IPS-20b (cell line): ENCODE measurements at regions not wholly inside any gene's neighbourhood (a gene's known extent, or its start where the extent isn't known, plus 50 kb on each side); places are given as distances from the start of the nearest gene placed in this dataset.

Source experiments
- H3K27ac ChIP-seq: one replicate; pipeline ENCODE4 v1.5.1; 2013; ENCODE audit warnings: low read length
- H3K27me3 ChIP-seq: 2 replicates; pipeline ENCODE4 v1.6.1; 2013; ENCODE audit warnings: mild to moderate bottlenecking, low read length, inconsistent platforms; ENCODE audit not compliant: insufficient read depth
- H3K36me3 ChIP-seq: 2 replicates; pipeline ENCODE4 v1.6.1; 2013; ENCODE audit warnings: low read depth, mild to moderate bottlenecking, inconsistent platforms, low read length, moderate library complexity; ENCODE audit not compliant: insufficient read depth
- H3K4me1 ChIP-seq: 2 replicates; pipeline ENCODE4 v1.6.1; 2013; ENCODE audit warnings: mild to moderate bottlenecking, control low read depth, inconsistent platforms, low read length, moderate library complexity; ENCODE audit not compliant: insufficient read depth
- H3K4me3 ChIP-seq: 2 replicates; pipeline ENCODE4 v1.5.1; 2013; ENCODE audit warnings: mild to moderate bottlenecking, low read length, inconsistent platforms
- H3K9ac ChIP-seq: 2 replicates; pipeline ENCODE4 v1.6.1; 2013; ENCODE audit warnings: low read depth, mild to moderate bottlenecking, inconsistent platforms, low read length, moderate library complexity
- H3K9me3 ChIP-seq: 2 replicates; pipeline ENCODE4 v1.6.1; 2013; ENCODE audit warnings: mild to moderate bottlenecking, low read depth, low read length, inconsistent platforms; ENCODE audit not compliant: insufficient read depth

- Histone ChIP-seq H3K36me3 (no peaks in the 10 kb centered on the region), H3K9ac (no peak overlapping the region), H3K4me3 (no peak overlapping the region), H3K9me3 (no peaks in the 10 kb centered on the region), H3K27ac (no peak overlapping the region), H3K4me1 (peaks cover 8% of the 10 kb centered on the region; the same call in 1 of the 2 replicates), H3K27me3 (no peaks in the 10 kb centered on the region)
These were observed 201.2 kb downstream of the MYCN start for GRCh38 chr2:16141641-16141921.

DNA sequence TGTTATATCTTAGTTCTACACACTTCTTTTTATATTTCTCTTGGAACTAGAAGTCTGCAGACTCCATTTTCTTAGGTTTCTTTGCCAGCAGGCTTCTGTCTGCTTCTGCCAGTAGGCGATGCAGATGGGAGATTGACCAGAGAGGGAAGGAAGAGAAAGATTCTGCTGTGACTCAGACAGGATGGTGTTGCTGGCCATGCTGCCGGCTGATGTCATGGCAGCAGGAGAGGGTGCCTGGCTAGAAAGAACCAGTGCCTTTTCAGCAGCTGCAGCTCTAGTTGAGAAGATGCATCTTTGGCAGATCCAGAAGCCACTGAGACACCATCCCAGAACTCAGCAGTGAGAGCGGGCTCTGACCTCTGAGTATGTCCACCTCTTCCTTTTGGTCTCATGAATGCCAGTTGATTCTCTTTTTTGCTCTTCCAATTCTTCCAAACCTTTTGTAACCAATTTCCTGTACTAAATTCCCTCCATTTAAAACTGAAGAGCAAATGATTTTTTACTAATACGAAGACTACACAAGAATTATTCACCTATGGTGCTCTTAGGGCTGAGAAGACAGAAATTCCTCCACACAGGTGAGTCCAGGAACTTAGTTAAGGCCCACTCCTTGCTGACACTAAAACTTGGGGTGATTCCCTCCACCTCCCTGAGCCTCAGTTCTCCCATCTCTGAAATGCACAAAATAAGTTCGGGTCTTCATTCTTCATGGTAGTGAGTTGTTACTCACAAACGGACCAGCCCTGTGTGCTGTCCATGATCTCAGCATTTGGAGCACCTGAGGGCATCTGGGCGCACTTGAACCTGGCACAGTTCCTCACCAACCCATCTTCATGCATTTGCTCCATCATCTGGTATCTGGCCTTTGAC is 200.7 kb downstream of the MYCN start:
- no peak overlapping the region for H3K4me3 ChIP-seq
- H3K9ac ChIP-seq: no peak overlapping the region
- no peaks in the 10 kb centered on the region for H3K27me3 ChIP-seq
- peaks cover 8% of the 10 kb centered on the region; the same call in 1 of the 2 replicates for H3K4me1 ChIP-seq
- no peak overlapping the region for H3K27ac ChIP-seq
- H3K9me3 ChIP-seq: no peaks in the 10 kb centered on the region
- no peaks in the 10 kb centered on the region for H3K36me3 ChIP-seq

- H3K27me3 ChIP-seq: no peaks in the 10 kb centered on the region
- no peak overlapping the region for H3K27ac ChIP-seq
- no peaks in the 10 kb centered on the region for H3K9me3 ChIP-seq
- no peak overlapping the region for H3K9ac ChIP-seq
- no peaks in the 10 kb centered on the region for H3K36me3 ChIP-seq
- peaks cover 8% of the 10 kb centered on the region; the same call in 1 of the 2 replicates for H3K4me1 ChIP-seq
- no peak overlapping the region for H3K4me3 ChIP-seq
These were observed 199.6 kb downstream of the MYCN start for GRCh38 chr2:16139663-16140615.

GRCh38 chr2:16138811-16139662 is 198.7 kb downstream of the MYCN start:
- Histone ChIP-seq H3K9me3 (no peaks in the 10 kb centered on the region), H3K27ac (no peak overlapping the region), H3K27me3 (no peaks in the 10 kb centered on the region), H3K4me1 (peaks cover 8% of the 10 kb centered on the region; the same call in 1 of the 2 replicates), H3K36me3 (no peaks in the 10 kb centered on the region), H3K4me3 (no peak overlapping the region), H3K9ac (no peak overlapping the region)

GRCh38 chr2:16137080-16137755 is 196.9 kb downstream of the MYCN start:
- Histone ChIP-seq H3K27me3 (no peaks in the 10 kb centered on the region), H3K4me3 (no peak overlapping the region), H3K36me3 (no peaks in the 10 kb centered on the region), H3K9me3 (no peaks in the 10 kb centered on the region), H3K27ac (no peak overlapping the region), H3K9ac (no peak overlapping the region), H3K4me1 (peaks cover 8% of the 10 kb centered on the region; the same call in 1 of the 2 replicates)

DNA sequence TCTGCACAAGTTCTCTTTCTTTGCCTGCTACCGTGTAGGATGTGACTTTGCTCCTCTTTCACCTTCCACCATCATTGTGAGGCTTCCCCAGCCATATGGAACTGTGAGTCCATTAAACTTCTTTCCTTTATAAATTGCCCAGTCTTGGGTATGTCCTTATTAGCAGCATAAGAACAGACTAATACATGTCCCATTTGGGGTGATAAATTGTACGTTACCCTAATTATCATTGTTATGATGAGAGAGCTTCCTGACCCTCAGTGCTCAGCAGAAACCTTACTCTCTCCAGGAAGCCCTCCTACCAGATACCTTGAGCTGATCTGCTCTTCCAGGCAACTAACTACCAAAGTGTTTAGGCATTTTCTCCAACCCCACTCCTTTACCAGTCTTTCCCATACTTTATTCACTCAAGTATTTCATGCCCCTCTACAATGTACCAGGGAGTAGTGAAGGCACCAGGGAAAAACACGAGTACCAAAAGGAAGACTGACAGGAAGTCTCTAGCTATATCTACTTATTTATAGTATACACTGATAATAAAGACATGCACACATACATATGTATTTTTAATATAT is 196.2 kb downstream of the MYCN start:
- Histone ChIP-seq H3K4me1 (peaks cover 8% of the 10 kb centered on the region; the same call in 1 of the 2 replicates), H3K9me3 (no peaks in the 10 kb centered on the region), H3K9ac (no peak overlapping the region), H3K27ac (no peak overlapping the region), H3K4me3 (no peak overlapping the region), H3K36me3 (no peaks in the 10 kb centered on the region), H3K27me3 (no peaks in the 10 kb centered on the region)

- no peaks in the 10 kb centered on the region for H3K27me3 ChIP-seq
- no peaks in the 10 kb centered on the region for H3K36me3 ChIP-seq
- H3K4me3 ChIP-seq: no peak overlapping the region
- peaks cover 8% of the 10 kb centered on the region; the same call in 1 of the 2 replicates for H3K4me1 ChIP-seq
- no peak overlapping the region for H3K9ac ChIP-seq
- no peaks in the 10 kb centered on the region for H3K9me3 ChIP-seq
- no peak overlapping the region for H3K27ac ChIP-seq
These were observed 195.6 kb downstream of the MYCN start for GRCh38 chr2:16135913-16136310.

DNA sequence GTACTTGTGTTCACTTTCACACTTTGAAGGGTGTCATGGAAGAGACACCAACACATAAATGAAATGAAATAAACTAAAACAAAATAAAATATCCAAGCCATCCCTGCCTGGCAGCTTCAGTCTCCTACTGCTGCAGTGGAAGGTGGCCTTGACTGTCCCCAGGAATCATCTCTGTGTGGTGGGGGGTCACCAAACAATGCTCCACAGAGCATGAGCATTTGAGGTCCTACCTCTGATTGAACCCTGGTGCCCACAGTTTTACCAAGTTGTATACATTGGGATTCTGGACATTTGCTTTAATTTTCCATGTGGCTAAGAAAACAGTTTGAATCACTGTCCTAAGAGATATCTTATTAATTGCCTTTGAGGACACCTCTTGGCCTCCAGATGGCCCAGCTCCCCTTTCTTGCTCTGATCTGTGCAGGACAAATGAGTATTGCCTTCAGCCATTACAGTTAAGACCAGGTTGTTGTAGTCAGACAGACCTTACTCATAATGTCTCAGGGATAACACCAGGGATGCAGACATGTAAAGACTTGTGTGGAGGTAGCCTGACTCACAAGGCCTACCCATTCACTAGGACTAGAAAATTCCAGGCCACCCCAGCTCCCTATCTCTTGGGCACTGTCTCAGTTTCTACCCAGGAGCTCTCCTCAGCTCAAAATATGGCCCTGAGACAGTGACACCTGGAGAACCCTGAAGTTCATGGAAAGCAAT is 195.0 kb downstream of the MYCN start:
- Histone ChIP-seq H3K27me3 (no peaks in the 10 kb centered on the region), H3K9ac (no peak overlapping the region), H3K27ac (no peak overlapping the region), H3K4me1 (peaks cover 8% of the 10 kb centered on the region; the same call in 1 of the 2 replicates), H3K9me3 (no peaks in the 10 kb centered on the region), H3K36me3 (no peaks in the 10 kb centered on the region), H3K4me3 (no peak overlapping the region)

GRCh38 chr2:16134436-16135165 is 194.3 kb downstream of the MYCN start:
- H3K27me3 ChIP-seq: no peaks in the 10 kb centered on the region
- peaks cover 8% of the 10 kb centered on the region; the same call in 1 of the 2 replicates for H3K4me1 ChIP-seq
- H3K36me3 ChIP-seq: no peaks in the 10 kb centered on the region
- no peak overlapping the region for H3K4me3 ChIP-seq
- H3K9me3 ChIP-seq: no peaks in the 10 kb centered on the region
- no peak overlapping the region for H3K27ac ChIP-seq
- no peak overlapping the region for H3K9ac ChIP-seq
